ENCODE measurements at regions not wholly inside any gene's neighbourhood (a gene's known extent, or its start where the extent isn't known, plus 50 kb on each side); places are given as distances from the start of the nearest gene placed in this dataset.

DNA sequence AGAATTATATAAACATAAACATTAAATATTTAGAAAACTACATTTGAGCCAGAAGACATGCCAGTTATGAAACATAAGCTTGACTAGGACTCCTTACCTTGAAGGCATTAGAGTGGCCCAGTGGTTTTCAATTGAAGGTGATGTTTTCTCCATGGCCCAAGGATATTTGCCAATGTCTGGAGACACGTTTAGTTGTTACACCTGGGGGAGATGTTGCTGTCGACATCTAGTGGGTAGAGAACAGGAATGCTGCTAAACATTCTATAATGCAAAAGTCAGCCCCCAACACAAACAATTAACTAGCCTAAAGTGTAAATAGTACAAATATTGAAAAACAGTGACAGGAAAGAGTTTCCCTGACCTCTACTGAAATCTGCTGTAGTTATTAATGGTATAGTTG lies 200.9 kb upstream of the HS3ST5 start:
- Histone ChIP-seq H3K27me3 (ENCODE audit: insufficient read depth) (no peaks in the 10 kb centered on the region), H3K4me1 (ENCODE audit: insufficient read depth) (no peaks in the 10 kb centered on the region), H2AFZ (no peak overlapping the region), H3K9me2 (ENCODE audit: insufficient read depth) (peaks cover 5% of the 10 kb centered on the region), H3K4me2 (no peak overlapping the region), H3K4me3 (no peak overlapping the region), H3K27ac (ENCODE audit: low read depth) (no peak overlapping the region), H4K20me1 (replicated peaks; ENCODE audit: insufficient read depth) (no peaks in the 10 kb centered on the region), H3K36me3 (ENCODE audit: insufficient read depth) (no peaks in the 10 kb centered on the region), H3K79me2 (replicated peaks; ENCODE audit: insufficient read depth) (no peaks in the 10 kb centered on the region), H3F3A (replicated peaks; ENCODE audit: low read depth) (no peaks in the 10 kb centered on the region)
- H3K9me3 Mint-ChIP-seq, result no peaks in the 10 kb centered on the region
- no peak overlapping the region for H3K27ac Mint-ChIP-seq
- peaks cover 2% of the 10 kb centered on the region for H3K27me3 Mint-ChIP-seq (ENCODE audit: insufficient read depth, low read depth, poor library complexity)
- H3K4me3 Mint-ChIP-seq, result no peak overlapping the region
- H3K36me3 Mint-ChIP-seq (ENCODE audit: low read depth), result no peaks in the 10 kb centered on the region; the same call in 2 of the 3 replicates
- DNase-seq (ENCODE audit: low spot score) (peak; percentile 8), ATAC-seq (no peak)
- H3K4me1 Mint-ChIP-seq, result no peaks in the 10 kb centered on the region; the same call in 2 of the 3 replicates
- TF ChIP-seq ZNF331 (CRISPR knock-in tag; IDR thresholded peaks at IDR 0.05; ENCODE audit: low read depth) (no peak), EZH2 (IDR thresholded peaks at IDR 0.05; ENCODE audit: low read depth, unreplicated experiment) (no peak), CREB1 (CRISPR knock-in tag; IDR thresholded peaks at IDR 0.05; ENCODE audit: low read depth) (no peak), REST (IDR thresholded peaks at IDR 0.05; ENCODE audit: unreplicated experiment) (no peak)
- TF ChIP-seq, protein P1, sequence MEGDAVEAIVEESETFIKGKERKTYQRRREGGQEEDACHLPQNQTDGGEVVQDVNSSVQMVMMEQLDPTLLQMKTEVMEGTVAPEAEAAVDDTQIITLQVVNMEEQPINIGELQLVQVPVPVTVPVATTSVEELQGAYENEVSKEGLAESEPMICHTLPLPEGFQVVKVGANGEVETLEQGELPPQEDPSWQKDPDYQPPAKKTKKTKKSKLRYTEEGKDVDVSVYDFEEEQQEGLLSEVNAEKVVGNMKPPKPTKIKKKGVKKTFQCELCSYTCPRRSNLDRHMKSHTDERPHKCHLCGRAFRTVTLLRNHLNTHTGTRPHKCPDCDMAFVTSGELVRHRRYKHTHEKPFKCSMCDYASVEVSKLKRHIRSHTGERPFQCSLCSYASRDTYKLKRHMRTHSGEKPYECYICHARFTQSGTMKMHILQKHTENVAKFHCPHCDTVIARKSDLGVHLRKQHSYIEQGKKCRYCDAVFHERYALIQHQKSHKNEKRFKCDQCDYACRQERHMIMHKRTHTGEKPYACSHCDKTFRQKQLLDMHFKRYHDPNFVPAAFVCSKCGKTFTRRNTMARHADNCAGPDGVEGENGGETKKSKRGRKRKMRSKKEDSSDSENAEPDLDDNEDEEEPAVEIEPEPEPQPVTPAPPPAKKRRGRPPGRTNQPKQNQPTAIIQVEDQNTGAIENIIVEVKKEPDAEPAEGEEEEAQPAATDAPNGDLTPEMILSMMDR (conservative IDR thresholded peaks at IDR 0.05; ENCODE audit: low read depth in 2 of 2), result peak; percentile 34 to 62
- TF ChIP-seq, protein P2, sequence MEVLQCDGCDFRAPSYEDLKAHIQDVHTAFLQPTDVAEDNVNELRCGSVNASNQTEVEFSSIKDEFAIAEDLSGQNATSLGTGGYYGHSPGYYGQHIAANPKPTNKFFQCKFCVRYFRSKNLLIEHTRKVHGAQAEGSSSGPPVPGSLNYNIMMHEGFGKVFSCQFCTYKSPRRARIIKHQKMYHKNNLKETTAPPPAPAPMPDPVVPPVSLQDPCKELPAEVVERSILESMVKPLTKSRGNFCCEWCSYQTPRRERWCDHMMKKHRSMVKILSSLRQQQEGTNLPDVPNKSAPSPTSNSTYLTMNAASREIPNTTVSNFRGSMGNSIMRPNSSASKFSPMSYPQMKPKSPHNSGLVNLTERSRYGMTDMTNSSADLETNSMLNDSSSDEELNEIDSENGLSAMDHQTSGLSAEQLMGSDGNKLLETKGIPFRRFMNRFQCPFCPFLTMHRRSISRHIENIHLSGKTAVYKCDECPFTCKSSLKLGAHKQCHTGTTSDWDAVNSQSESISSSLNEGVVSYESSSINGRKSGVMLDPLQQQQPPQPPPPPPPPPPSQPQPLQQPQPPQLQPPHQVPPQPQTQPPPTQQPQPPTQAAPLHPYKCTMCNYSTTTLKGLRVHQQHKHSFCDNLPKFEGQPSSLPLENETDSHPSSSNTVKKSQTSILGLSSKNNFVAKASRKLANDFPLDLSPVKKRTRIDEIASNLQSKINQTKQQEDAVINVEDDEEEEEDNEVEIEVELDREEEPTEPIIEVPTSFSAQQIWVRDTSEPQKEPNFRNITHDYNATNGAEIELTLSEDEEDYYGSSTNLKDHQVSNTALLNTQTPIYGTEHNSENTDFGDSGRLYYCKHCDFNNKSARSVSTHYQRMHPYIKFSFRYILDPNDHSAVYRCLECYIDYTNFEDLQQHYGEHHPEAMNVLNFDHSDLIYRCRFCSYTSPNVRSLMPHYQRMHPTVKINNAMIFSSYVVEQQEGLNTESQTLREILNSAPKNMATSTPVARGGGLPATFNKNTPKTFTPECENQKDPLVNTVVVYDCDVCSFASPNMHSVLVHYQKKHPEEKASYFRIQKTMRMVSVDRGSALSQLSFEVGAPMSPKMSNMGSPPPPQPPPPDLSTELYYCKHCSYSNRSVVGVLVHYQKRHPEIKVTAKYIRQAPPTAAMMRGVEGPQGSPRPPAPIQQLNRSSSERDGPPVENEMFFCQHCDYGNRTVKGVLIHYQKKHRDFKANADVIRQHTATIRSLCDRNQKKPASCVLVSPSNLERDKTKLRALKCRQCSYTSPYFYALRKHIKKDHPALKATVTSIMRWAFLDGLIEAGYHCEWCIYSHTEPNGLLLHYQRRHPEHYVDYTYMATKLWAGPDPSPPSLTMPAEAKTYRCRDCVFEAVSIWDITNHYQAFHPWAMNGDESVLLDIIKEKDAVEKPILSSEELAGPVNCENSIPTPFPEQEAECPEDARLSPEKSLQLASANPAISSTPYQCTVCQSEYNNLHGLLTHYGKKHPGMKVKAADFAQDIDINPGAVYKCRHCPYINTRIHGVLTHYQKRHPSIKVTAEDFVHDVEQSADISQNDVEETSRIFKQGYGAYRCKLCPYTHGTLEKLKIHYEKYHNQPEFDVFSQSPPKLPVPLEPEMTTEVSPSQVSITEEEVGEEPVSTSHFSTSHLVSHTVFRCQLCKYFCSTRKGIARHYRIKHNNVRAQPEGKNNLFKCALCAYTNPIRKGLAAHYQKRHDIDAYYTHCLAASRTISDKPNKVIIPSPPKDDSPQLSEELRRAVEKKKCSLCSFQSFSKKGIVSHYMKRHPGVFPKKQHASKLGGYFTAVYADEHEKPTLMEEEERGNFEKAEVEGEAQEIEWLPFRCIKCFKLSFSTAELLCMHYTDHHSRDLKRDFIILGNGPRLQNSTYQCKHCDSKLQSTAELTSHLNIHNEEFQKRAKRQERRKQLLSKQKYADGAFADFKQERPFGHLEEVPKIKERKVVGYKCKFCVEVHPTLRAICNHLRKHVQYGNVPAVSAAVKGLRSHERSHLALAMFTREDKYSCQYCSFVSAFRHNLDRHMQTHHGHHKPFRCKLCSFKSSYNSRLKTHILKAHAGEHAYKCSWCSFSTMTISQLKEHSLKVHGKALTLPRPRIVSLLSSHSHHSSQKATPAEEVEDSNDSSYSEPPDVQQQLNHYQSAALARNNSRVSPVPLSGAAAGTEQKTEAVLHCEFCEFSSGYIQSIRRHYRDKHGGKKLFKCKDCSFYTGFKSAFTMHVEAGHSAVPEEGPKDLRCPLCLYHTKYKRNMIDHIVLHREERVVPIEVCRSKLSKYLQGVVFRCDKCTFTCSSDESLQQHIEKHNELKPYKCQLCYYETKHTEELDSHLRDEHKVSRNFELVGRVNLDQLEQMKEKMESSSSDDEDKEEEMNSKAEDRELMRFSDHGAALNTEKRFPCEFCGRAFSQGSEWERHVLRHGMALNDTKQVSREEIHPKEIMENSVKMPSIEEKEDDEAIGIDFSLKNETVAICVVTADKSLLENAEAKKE (CRISPR knock-in tag; IDR thresholded peaks at IDR 0.05), result peak; percentile 63

Data from GM23338 (cell line).